H9 (cell line): ENCODE measurements at regions not wholly inside any gene's neighbourhood (a gene's known extent, or its start where the extent isn't known, plus 50 kb on each side); places are given as distances from the start of the nearest gene placed in this dataset.

Experiments
- DNase-seq: peaks from one replicate; pipeline ENCODE4 v3.0.0-alpha.2; 2017
- H2AFZ ChIP-seq: one replicate; pipeline ENCODE4 v1.6.1; 2013; ENCODE audit warnings: mild to moderate bottlenecking, low read length, control low read depth, moderate library complexity
- H2AK5ac ChIP-seq: 2 replicates; pipeline ENCODE4 v1.6.1; 2013; ENCODE audit warnings: low read length, control low read depth, mixed read lengths; ENCODE audit not compliant: insufficient read length
- H2BK120ac ChIP-seq: one replicate; pipeline ENCODE4 v1.6.1; 2013; ENCODE audit warnings: low read depth, mild to moderate bottlenecking, low read length, control low read depth, inconsistent platforms; ENCODE audit not compliant: poor library complexity, severe bottlenecking
- H2BK12ac ChIP-seq: 2 replicates; pipeline ENCODE4 v1.6.1; 2013; ENCODE audit warnings: low read length, control low read depth, mixed read lengths, low read depth; ENCODE audit not compliant: insufficient read length
- H2BK15ac ChIP-seq: 2 replicates; pipeline ENCODE4 v1.6.1; 2013; ENCODE audit warnings: low read depth, low read length, control low read depth
- H2BK20ac ChIP-seq: one replicate; pipeline ENCODE4 v1.6.1; 2013; ENCODE audit warnings: low read depth, mild to moderate bottlenecking, low read length, control low read depth, inconsistent platforms; ENCODE audit not compliant: poor library complexity, severe bottlenecking
- H2BK5ac ChIP-seq: 2 replicates; pipeline ENCODE4 v1.6.1; 2013; ENCODE audit warnings: low read length, control low read depth, mixed read lengths; ENCODE audit not compliant: insufficient read length
- H3K14ac ChIP-seq: 2 replicates; pipeline ENCODE4 v1.6.1; 2013; ENCODE audit warnings: low read length, control low read depth; ENCODE audit not compliant: insufficient read depth
- H3K18ac ChIP-seq: 2 replicates; pipeline ENCODE4 v1.6.1; 2013; ENCODE audit warnings: low read depth, mild to moderate bottlenecking, mixed read lengths, low read length, control low read depth; ENCODE audit not compliant: insufficient read length
- H3K23ac ChIP-seq: 2 replicates; pipeline ENCODE4 v1.6.1; 2013; ENCODE audit warnings: low read length, control low read depth, mixed read lengths, low read depth; ENCODE audit not compliant: insufficient read length
- H3K23me2 ChIP-seq: 2 replicates; pipeline ENCODE4 v1.6.1; 2013; ENCODE audit warnings: low read depth, mild to moderate bottlenecking, mixed read lengths, low read length, control low read depth; ENCODE audit not compliant: insufficient read length, poor library complexity, severe bottlenecking
- H3K27ac ChIP-seq: 2 replicates; pipeline ENCODE4 v1.5.1; 2013; ENCODE audit warnings: low read length, control low read depth, mixed read lengths, low read depth; ENCODE audit not compliant: insufficient read length
- H3K27me3 ChIP-seq: 2 replicates; pipeline ENCODE4 v1.6.1; 2013; ENCODE audit warnings: low read length, control low read depth, inconsistent platforms; ENCODE audit not compliant: insufficient read depth
- H3K4ac ChIP-seq: 2 replicates; pipeline ENCODE4 v1.6.1; 2013; ENCODE audit warnings: low read depth, mild to moderate bottlenecking, control low read depth, inconsistent platforms, low read length, moderate library complexity
- H3K4me1 ChIP-seq: 2 replicates; pipeline ENCODE4 v1.6.1; 2013; ENCODE audit warnings: low read length, control low read depth, inconsistent platforms; ENCODE audit not compliant: insufficient read depth
- H3K4me2 ChIP-seq: 2 replicates; pipeline ENCODE4 v1.6.1; 2013; ENCODE audit warnings: low read length, control low read depth, mixed read lengths; ENCODE audit not compliant: insufficient read length, insufficient read depth
- H3K56ac ChIP-seq: 2 replicates; pipeline ENCODE4 v1.6.1; 2013; ENCODE audit warnings: low read depth, mild to moderate bottlenecking, mixed read lengths, low read length, control low read depth; ENCODE audit not compliant: insufficient read length
- H3K79me1 ChIP-seq: 2 replicates; pipeline ENCODE4 v1.6.1; 2013; ENCODE audit warnings: low read depth, mild to moderate bottlenecking, moderate library complexity, low read length, control low read depth, inconsistent platforms; ENCODE audit not compliant: insufficient read depth, poor library complexity, severe bottlenecking
- H3K79me2 ChIP-seq: 2 replicates; pipeline ENCODE4 v1.6.1; 2013; ENCODE audit warnings: low read length, control low read depth, inconsistent platforms; ENCODE audit not compliant: insufficient read depth
- H3K9ac ChIP-seq: 2 replicates; pipeline ENCODE4 v1.6.1; 2013; ENCODE audit warnings: low read length, control low read depth, mixed read lengths; ENCODE audit not compliant: insufficient read length; ENCODE audit errors: extremely low read depth
- H3K9me3 ChIP-seq: one replicate; pipeline ENCODE4 v1.6.1; 2013; ENCODE audit warnings: low read depth, low read length, inconsistent platforms; ENCODE audit not compliant: control insufficient read depth
- H3T11ph ChIP-seq: one replicate; pipeline ENCODE4 v1.6.1; 2013; ENCODE audit warnings: mild to moderate bottlenecking, low read length, control low read depth, inconsistent platforms
- H4K20me1 ChIP-seq: one replicate; pipeline ENCODE4 v1.6.1; 2013; ENCODE audit not compliant: control insufficient read depth, insufficient read length, insufficient read depth
- H4K5ac ChIP-seq: 2 replicates; pipeline ENCODE4 v1.6.1; 2013; ENCODE audit warnings: low read depth, mild to moderate bottlenecking, mixed read lengths, low read length, control low read depth; ENCODE audit not compliant: insufficient read length
- H4K8ac ChIP-seq: replicated peaks from 2 replicates; pipeline ENCODE4 v1.6.1; 2013; ENCODE audit warnings: low read length, control low read depth, mixed read lengths, low read depth; ENCODE audit not compliant: insufficient read length
- H4K91ac ChIP-seq: 2 replicates; pipeline ENCODE4 v1.6.1; 2013; ENCODE audit warnings: low read depth, mild to moderate bottlenecking, moderate library complexity, mixed read lengths, low read length, control low read depth; ENCODE audit not compliant: insufficient read length
- H3K27ac Mint-ChIP-seq, 3 experiments: 2 replicates in 2 of 3; 3 replicates in 1 of 3; pipeline ENCODE4 v1.8.0; 2020 to 2021; ENCODE audit warnings: mixed read lengths in 3 of 3, mild to moderate bottlenecking in 1 of 3, moderate library complexity in 1 of 3
- H3K27me3 Mint-ChIP-seq: 2 replicates; pipeline ENCODE4 v1.8.0; 2021; ENCODE audit warnings: low read depth, mild to moderate bottlenecking, moderate library complexity, mixed read lengths
- H3K36me3 Mint-ChIP-seq, 3 experiments: 2 replicates in 2 of 3; 3 replicates in 1 of 3; pipeline ENCODE4 v1.8.0; 2020 to 2021; ENCODE audit warnings: low read depth in 3 of 3, mixed read lengths in 3 of 3; ENCODE audit not compliant: insufficient read depth in 1 of 3
- H3K4me1 Mint-ChIP-seq, 2 experiments: 2 replicates each; pipeline ENCODE4 v1.8.0; 2020; ENCODE audit warnings: mixed read lengths in 2 of 2
- H3K4me3 Mint-ChIP-seq, 2 experiments: 2 replicates in 1 of 2; 3 replicates in 1 of 2; pipeline ENCODE4 v1.8.0; 2020 to 2021; ENCODE audit warnings: mild to moderate bottlenecking in 2 of 2, mixed read lengths in 2 of 2, moderate library complexity in 1 of 2
- H3K9me3 Mint-ChIP-seq, 2 experiments: 2 replicates in 1 of 2; 3 replicates in 1 of 2; pipeline ENCODE4 v1.8.0; 2020; ENCODE audit warnings: mild to moderate bottlenecking in 2 of 2, mixed read lengths in 2 of 2, moderate library complexity in 1 of 2
- CTCF ChIP-seq: fragments of 200-600 bp; sonication (generic); conservative IDR thresholded peaks from 3 replicates; pipeline ENCODE4 v1.8.0; 2021; ENCODE audit warnings: antibody characterized with exemption, mild to moderate bottlenecking
- WGBS: extraction: QIAGEN DNeasy Blood & Tissue Kit; methylation state at CpG from one replicate; pipeline ENCODE4 v1.1.7; 2013; ENCODE audit warnings: missing lambda C conversion rate, low lambda C conversion rate, mixed read lengths; ENCODE audit not compliant: insufficient read length; ENCODE audit errors: extremely low coverage; 5-methylcytosine and 5-hydroxymethylcytosine counted together

- no peak for TF ChIP-seq CTCF
- no peak overlapping the region for H3K14ac ChIP-seq
- H2BK120ac ChIP-seq: no peak overlapping the region
- H3K4me2 ChIP-seq: no peak overlapping the region
- H3K23ac ChIP-seq: no peak overlapping the region
- H3T11ph ChIP-seq: no peak overlapping the region
- Mint-ChIP-seq H3K4me3 (no peak overlapping the region), H3K9me3 (peaks cover 12 to 18% of the 10 kb centered on the region in 2 experiments; a peak in 4 of 5 replicates), H3K27ac (no peak overlapping the region; a peak in 1 of 7 replicates), H3K4me1 (no peaks in the 10 kb centered on the region), H3K27me3 (no peaks in the 10 kb centered on the region), H3K36me3 (peaks cover 4 to 15% (median 13%) of the 10 kb centered on the region in 3 experiments; a peak in 5 of 7 replicates)
- no peak overlapping the region for H4K5ac ChIP-seq
- no peak overlapping the region for H3K4ac ChIP-seq
- no peaks in the 10 kb centered on the region for H3K27me3 ChIP-seq
- H3K56ac ChIP-seq: no peak overlapping the region
- DNase-seq: no peak
- H3K18ac ChIP-seq: no peak overlapping the region
- H2AK5ac ChIP-seq: no peak overlapping the region
- H2BK20ac ChIP-seq: no peak overlapping the region
- no peaks in the 10 kb centered on the region for H3K79me1 ChIP-seq
- no peak overlapping the region for H2BK5ac ChIP-seq
- no peaks in the 10 kb centered on the region for H4K20me1 ChIP-seq
- H3K4me1 ChIP-seq: no peaks in the 10 kb centered on the region
- no peak overlapping the region for H2BK12ac ChIP-seq
- H3K9ac ChIP-seq: no peak overlapping the region
- H3K9me3 ChIP-seq: no peaks in the 10 kb centered on the region
- no peak overlapping the region for H4K91ac ChIP-seq
- no peaks in the 10 kb centered on the region for H3K79me2 ChIP-seq
- no peaks in the 10 kb centered on the region for H3K23me2 ChIP-seq
- no CpG with 5 or more reads among the region's 1 CpG for WGBS
- no peak overlapping the region for H3K27ac ChIP-seq
- no peak overlapping the region for H2AFZ ChIP-seq
- H2BK15ac ChIP-seq: no peak overlapping the region
- no peak overlapping the region for H4K8ac ChIP-seq
Measured at GRCh38 chr2:215817046-215817445, 196.3 kb downstream of the MREG start.
